Gastroesophageal sphincter (tissue), 4 donors: ENCODE measurements at regions not wholly inside any gene's neighbourhood (a gene's known extent, or its start where the extent isn't known, plus 50 kb on each side); places are given as distances from the start of the nearest gene placed in this dataset.

Source experiments
- ATAC-seq: fragments of 150-250 bp; one replicate; pipeline ENCODE4 v1.9.1; 2016; ENCODE audit warnings: mild to moderate bottlenecking, moderate library complexity
- H3K27ac ChIP-seq, 4 donors: fragments of 200-600 bp; sonication (generic) in 3 of 4; 1 replicate in 3 of 4; 2 replicates in 1 of 4; pipeline ENCODE4 v1.5.1; 2016 to 2019
- H3K27me3 ChIP-seq: fragments of 200-600 bp; sonication (generic); one replicate; pipeline ENCODE4 v1.5.1; 2019
- H3K36me3 ChIP-seq, 2 donors: fragments of 200-600 bp; sonication (generic); one replicate each; pipeline ENCODE4 v1.5.1; 2019; ENCODE audit warnings: control low read depth in 1 of 2
- H3K4me1 ChIP-seq, 3 donors: fragments of 200-600 bp; sonication (generic); 1 replicate in 2 of 3; 2 replicates in 1 of 3; pipeline ENCODE4 v1.5.1; 2016 to 2019; ENCODE audit warnings: control low read depth in 2 of 3
- H3K4me3 ChIP-seq, 2 donors: fragments of 200-600 bp; sonication (generic); one replicate each; pipeline ENCODE4 v1.5.1; 2019; ENCODE audit warnings: mild to moderate bottlenecking in 1 of 2, moderate library complexity in 1 of 2
- H3K9me3 ChIP-seq, 3 donors: fragments of 200-600 bp; sonication (generic); one replicate each; pipeline ENCODE4 v1.5.1; 2017 to 2019; ENCODE audit warnings: control low read depth in 2 of 3
- CTCF ChIP-seq, 4 experiments: fragments of 200-600 bp in 2 of 4; fragments of 450-650 bp in 2 of 4; sonication (generic) in 1 of 4; IDR thresholded peaks; one replicate each; pipeline ENCODE4 v1.5.1; 2017 to 2019; ENCODE audit warnings: antibody characterized with exemption in 4 of 4, mild to moderate bottlenecking in 2 of 4, moderate library complexity in 2 of 4
- EP300 ChIP-seq: sonication (generic); formaldehyde crosslinking; IDR thresholded peaks from one replicate; pipeline ENCODE4 v1.6.1; 2017; ENCODE audit warnings: antibody characterized with exemption, mild to moderate bottlenecking
- POLR2A ChIP-seq, 2 donors: fragments of 450-650 bp; IDR thresholded peaks; one replicate each; pipeline ENCODE4 v1.6.1; 2017; ENCODE audit warnings: antibody characterized with exemption in 2 of 2, mild to moderate bottlenecking in 2 of 2, moderate library complexity in 1 of 2
- POLR2AphosphoS5 ChIP-seq: sonication (generic); formaldehyde crosslinking; IDR thresholded peaks from one replicate; pipeline ENCODE4 v1.6.1; 2017; ENCODE audit warnings: antibody characterized with exemption
- WGBS, 2 donors: methylation state at CpG; one replicate each; pipeline ENCODE4 v1.1.5; 2018; ENCODE audit warnings: low coverage in 1 of 2; 5-methylcytosine and 5-hydroxymethylcytosine counted together

- 100% methylated on average over 1 of the region's 1 CpG; no CpG with 5 or more reads in 1 of the 2 donors for WGBS, 2 donors
- no peak for ATAC-seq
- Histone ChIP-seq H3K4me3 (no peak overlapping the region), H3K9me3 (no peaks in the 10 kb centered on the region), H3K27ac (no peak overlapping the region), H3K36me3 (no peaks in the 10 kb centered on the region), H3K4me1 (no peaks in the 10 kb centered on the region), H3K27me3 (peaks cover 4% of the 10 kb centered on the region)
- TF ChIP-seq CTCF (IDR thresholded peaks at IDR 0.05) (no peak), POLR2A (IDR thresholded peaks at IDR 0.05) (no peak), POLR2AphosphoS5 (no peak), EP300 (no peak)
Measured at GRCh38 chr5:40006260-40006659, 581.5 kb upstream of the DAB2 start.

- no peak for ATAC-seq
- Histone ChIP-seq H3K4me1 (no peaks in the 10 kb centered on the region), H3K27me3 (no peaks in the 10 kb centered on the region), H3K27ac (no peak overlapping the region), H3K36me3 (no peaks in the 10 kb centered on the region), H3K9me3 (no peaks in the 10 kb centered on the region), H3K4me3 (no peak overlapping the region)
- 50 to 71% methylated on average over 1 of the region's 1 CpG for WGBS, 2 donors
- TF ChIP-seq EP300: no peak
- TF ChIP-seq CTCF (IDR thresholded peaks at IDR 0.05): no peak
Measured at GRCh38 chr5:40001796-40002195, 577.0 kb upstream of the DAB2 start.

DNA sequence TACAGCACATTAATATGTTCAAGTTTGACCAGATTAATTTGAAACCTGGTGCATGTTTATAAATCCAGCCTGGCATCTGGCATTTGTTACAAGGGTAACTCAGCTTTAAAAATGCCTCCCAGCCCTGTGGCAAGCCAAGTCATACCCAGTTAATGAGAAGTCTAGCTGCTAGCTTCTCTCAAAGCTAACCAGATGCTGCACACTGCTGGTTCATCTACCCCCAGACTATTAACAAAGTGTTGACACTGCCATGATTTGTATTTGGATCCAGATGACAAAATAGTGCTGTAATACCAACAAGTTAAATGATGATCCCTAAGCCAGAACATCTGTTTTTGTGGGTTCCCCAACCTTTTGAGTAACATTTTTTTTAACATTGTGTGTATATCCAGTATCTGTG, 573.7 kb upstream of the DAB2 start:
- Histone ChIP-seq H3K36me3 (no peaks in the 10 kb centered on the region), H3K27ac (no peak overlapping the region), H3K9me3 (no peaks in the 10 kb centered on the region), H3K4me3 (no peak overlapping the region), H3K4me1 (no peaks in the 10 kb centered on the region), H3K27me3 (no peaks in the 10 kb centered on the region)
- no peak for ATAC-seq
- TF ChIP-seq POLR2A (IDR thresholded peaks at IDR 0.05) (no peak), POLR2AphosphoS5 (peak; percentile 67)

- no peak overlapping the region for H3K4me3 ChIP-seq
- no peak overlapping the region for H3K27ac ChIP-seq
- TF ChIP-seq POLR2AphosphoS5 (no peak), POLR2A (IDR thresholded peaks at IDR 0.05) (no peak), CTCF (IDR thresholded peaks at IDR 0.05) (no peak), EP300 (no peak)
- WGBS, 2 donors: 75 to 91% methylated on average over 1 of the region's 1 CpG
- no peaks in the 10 kb centered on the region for H3K4me1 ChIP-seq
- no peak for ATAC-seq
- no peaks in the 10 kb centered on the region for H3K9me3 ChIP-seq
- no peaks in the 10 kb centered on the region for H3K27me3 ChIP-seq
- H3K36me3 ChIP-seq: no peaks in the 10 kb centered on the region
Measured at GRCh38 chr5:39995990-39996389, 571.2 kb upstream of the DAB2 start.

DNA sequence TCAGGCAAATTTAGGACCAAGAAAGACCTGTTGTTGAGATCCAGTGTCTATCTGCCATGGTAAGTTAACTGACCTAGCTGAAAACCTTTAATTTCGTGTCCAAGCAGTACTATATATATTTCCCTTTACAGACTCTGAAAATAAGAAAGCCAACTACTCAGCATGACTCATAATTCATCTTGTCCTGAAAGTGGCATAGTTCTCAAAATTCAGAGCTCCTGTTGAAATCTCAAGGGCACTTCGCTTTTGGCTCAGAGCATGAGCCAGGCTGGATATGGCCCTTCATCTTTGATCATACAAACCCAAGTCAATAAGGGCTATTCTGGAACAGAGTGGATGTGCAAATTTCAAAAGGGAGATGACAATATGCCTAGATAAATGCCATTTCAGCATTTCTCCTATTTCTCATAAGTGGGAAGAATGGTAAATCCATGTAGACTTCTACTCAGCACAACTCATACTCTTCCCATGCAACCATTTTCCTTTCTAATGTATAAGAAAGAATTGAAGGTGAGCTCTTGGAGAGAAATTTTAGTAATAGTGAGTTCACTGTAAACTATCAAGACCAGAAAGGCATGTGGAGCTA, 567.9 kb upstream of the DAB2 start:
- WGBS, 2 donors: 76 to 79% methylated on average over 2 of the region's 2 CpGs
- TF ChIP-seq EP300 (no peak), POLR2AphosphoS5 (no peak), CTCF (IDR thresholded peaks at IDR 0.05) (no peak), POLR2A (IDR thresholded peaks at IDR 0.05) (no peak)
- no peak for ATAC-seq
- Histone ChIP-seq H3K4me3 (no peak overlapping the region), H3K4me1 (no peaks in the 10 kb centered on the region), H3K9me3 (no peaks in the 10 kb centered on the region), H3K36me3 (no peaks in the 10 kb centered on the region), H3K27me3 (no peaks in the 10 kb centered on the region), H3K27ac (no peak overlapping the region)
